OCI-LY7 (cell line): ENCODE measurements at regions not wholly inside any gene's neighbourhood (a gene's known extent, or its start where the extent isn't known, plus 50 kb on each side); places are given as distances from the start of the nearest gene placed in this dataset.

Experiments
- CTCF ChIP-seq: fragments of 200-600 bp; sonication (generic); conservative IDR thresholded peaks from 2 replicates; pipeline ENCODE4 v1.5.1; 2014; ENCODE audit warnings: mild to moderate bottlenecking, antibody characterized with exemption, low read length, moderate library complexity, mixed read lengths
- EZH2phosphoT487 ChIP-seq: fragments of 200-600 bp; sonication (generic); IDR thresholded peaks from 2 replicates; pipeline ENCODE4 v1.6.1; 2018; ENCODE audit warnings: low read depth, borderline replicate concordance, mild to moderate bottlenecking, mixed run types, antibody characterized with exemption, low read length, moderate library complexity, mixed read lengths

DNA sequence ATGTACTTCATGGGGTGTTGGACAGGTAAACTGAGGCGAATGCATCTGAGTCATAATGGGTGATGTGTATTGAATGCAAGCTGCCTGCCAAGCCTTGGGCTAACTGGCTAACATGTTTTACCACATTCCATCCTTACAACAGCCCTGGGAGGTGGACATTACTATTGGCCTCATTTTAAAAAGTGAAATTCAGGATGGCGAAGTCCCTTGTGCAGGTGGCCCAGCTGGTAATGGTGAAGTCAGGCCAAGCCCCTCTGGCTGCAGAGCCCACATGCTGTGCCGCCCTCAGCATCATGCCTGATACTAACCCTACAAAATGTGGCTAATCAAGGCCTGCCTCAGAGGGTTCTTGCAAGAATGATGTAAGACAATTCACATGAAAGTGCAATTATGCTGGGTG is 60.0 kb upstream of the CHD2 start:
- TF ChIP-seq CTCF, result no peak
- no peak for TF ChIP-seq EZH2phosphoT487
